HG03378 (cell line): ENCODE measurements at regions not wholly inside any gene's neighbourhood (a gene's known extent, or its start where the extent isn't known, plus 50 kb on each side); places are given as distances from the start of the nearest gene placed in this dataset.

Source experiments
- ATAC-seq: cut with Tn5 transposase; IDR thresholded peaks from one replicate; pipeline ENCODE4 v1.9.1; 2021; ENCODE audit warnings: mild to moderate bottlenecking, moderate library complexity; ENCODE audit not compliant: unreplicated experiment

DNA sequence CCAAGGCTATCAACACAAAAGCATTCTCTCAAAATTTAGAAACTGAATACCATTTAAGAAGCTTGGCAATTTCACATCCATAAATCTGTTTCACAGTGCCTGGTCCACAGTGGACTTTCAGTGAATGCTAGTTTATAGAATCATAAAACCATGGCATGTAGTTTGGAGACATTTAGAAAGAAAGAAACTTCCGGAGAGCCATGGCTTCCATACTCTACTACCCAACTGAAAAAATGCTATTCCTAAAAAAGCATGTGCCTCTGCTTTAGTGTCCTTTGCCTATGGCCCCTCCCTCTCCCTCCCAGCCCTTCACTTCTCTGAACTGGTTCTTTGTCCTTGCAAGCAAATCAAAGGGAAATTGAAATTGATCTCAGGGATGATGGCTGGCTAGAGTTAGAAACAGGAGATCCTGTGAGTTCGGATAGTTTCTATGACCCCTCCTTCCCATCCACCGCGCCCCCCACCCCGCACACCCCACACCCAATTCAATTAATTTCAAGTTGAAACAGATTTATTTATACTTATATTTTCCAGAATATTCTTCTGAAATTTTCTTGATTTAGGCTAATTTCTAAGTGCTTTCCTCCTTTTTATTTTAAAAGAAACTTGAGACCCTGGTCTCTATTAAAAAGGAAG lies 248.3 kb downstream of the TRIB2 start:
- no peak for ATAC-seq

DNA sequence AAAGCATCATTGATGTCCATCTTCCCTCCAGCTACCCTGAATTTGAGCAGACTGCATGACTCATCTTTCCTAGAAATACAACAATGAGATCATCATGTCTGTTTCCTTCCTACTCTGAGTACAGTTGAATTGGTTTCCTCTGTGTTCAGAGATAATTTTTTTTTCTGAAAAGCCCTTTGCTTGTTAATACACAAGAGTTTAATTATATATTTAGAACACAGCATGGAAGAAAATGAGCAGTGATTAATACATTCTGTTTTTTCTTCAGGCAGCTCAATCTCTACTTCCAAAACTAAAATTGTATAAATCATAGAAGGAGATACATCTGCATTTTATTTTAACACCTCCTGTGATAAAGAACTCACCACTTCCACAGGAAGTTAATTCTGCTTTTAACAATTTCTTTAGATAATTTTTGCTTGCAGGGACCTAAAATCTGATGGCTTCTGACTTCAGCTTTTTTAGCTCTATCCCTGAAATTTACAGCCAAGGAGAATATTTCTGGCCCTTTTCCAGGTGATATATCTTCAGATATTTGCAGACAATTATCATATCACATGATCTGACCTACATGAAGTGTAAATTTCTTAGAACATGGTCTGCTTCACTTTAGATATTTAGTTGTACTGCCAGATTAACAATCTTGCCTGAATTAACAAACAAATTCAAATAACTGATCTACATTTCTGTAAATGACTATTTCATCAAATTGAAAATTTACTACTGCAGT lies 249.0 kb downstream of the TRIB2 start:
- ATAC-seq = no peak

DNA sequence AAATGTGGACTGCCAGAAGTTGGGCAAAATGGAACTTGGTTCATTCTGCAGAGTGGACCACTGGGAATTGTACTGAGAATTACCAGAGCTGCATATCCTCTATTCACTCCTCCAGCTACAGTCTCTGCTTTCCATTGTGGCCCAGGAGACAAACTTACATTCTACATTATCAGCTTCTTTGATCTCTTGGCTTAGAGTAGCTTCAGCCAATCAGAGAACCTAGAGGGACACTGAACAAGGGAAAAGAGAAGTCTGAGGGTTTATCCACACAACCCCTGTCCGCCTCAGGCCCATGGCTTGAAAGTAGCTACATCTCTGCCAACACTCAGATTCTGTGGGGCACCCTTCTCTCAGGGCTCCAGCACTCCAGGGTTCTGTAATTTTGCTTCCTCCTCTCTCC lies 251.1 kb downstream of the TRIB2 start:
- no peak for ATAC-seq

DNA sequence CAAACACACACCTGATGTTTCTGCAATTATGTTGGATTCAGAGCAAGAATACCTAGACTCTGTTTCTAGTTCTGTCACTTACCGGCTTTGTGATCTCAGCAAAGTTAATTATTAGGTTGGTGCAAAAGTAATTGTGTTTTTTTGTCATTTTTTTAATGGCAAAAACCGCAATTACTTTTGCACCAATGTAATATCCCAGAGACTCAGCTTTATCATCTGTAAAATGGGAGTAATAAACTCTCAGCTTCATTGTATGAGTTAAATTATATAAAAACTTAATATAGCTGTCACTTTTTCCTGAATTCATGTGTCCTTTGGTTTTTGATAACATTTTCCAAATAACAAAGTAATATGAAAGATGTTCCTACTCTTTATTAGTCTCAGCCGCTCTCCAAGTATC lies 251.7 kb downstream of the TRIB2 start:
- ATAC-seq = no peak

DNA sequence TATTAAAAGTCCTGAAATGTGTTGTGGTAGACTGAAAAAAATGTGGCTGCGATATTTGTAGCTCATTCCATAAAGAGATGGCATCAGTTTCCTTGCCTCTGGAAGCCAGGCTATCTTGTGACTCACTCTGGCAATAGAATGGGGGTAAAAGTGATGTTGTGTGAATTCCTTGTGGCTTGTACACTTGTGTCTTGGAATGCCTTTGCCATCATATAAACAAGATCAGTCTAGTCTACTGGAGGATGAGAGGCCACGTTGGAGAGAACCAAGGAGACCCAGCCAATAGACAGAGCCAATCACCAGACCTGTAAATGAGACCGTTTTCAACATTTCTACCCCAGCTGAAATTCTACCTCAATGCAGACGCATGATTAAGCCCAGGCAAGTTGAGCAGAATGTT lies 254.1 kb downstream of the TRIB2 start:
- no peak for ATAC-seq

DNA sequence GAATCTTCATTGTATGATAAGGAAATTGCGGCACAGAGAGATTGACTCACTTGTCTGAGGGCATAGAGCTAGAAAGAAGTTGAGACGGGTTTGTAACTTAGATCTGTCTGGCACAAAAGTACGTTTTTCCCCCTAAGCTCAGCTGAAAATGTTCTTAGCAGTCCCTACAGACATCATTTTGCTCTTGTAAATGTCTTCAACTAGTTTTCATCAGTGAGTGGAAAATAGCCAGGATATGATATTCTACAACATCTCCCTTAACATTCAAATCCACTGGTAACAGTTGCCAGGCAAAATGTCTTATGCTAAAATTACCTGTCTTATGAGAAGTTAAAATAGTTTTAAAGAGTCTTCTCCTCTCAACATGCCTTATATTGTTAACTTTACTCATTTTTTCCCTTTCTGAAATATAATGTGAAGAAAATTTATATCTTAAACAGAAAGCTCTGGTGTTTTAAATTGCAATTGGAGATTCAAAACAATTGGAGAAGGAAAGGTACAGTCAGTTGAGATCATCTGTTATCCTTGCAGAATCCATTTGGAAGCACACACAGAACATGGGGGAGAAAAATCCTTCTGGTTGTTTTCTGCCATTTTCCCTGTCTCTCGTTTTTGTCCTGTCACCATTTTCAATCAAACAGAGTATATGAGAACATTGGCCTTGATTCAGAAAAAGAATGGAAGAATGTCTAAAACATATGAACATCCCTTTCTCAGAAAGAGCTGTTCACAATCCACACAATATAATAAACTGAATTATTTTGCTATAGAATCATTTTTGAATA lies 255.0 kb downstream of the TRIB2 start:
- no peak for ATAC-seq

DNA sequence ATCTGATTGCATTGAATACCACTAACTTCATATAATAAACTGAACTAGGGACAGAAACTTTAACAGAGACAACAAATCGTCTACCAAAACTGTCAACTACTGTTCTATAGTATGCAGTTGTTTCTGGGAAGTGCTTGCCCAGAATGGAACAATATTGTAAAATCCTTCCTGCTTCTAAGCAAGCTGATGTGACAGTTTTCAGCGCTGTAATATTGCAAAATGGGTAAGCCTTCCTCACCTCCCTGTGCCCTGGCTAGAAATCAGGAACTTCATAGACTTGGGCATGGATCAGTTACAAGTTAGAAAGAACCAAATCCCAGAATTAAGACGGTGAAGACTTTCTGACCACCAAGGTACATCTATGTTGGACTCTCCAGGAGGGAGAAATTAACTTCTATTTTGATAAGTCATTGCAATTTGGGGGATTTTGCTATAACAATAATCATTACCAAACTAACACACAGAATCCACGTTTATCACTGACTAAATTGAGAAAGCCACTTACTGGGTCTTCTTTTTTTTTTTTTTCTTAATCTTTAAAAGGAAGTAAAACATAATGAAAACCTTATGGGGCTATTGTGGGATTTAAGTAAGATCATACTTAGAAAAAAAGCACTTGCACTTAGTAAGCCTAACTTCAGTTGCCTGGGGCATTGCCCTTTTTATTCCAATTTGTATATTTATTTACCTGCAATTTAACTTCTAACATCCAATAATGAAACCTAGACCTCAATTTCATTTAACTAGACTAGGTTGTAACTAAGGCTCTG lies 261.5 kb downstream of the TRIB2 start:
- no peak for ATAC-seq

DNA sequence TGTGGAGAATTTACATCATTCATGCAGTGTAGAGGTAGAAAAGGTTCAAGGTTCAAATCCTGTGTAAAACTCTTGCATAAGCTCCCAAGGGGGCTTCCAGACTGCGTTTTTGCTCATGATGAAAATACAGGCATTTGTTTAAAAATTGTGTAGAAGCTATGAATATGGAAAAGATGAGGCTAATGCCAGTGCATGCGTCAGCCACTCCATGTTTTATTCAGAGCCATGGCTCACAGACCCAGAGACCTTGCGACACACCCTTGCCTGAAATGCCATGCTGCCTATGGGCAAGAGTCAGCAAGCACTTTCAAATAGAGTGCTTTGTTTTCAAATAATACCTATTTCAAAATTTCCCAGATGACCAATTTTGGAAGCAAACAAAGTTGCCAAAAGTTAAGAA lies 262.3 kb downstream of the TRIB2 start:
- ATAC-seq = no peak

DNA sequence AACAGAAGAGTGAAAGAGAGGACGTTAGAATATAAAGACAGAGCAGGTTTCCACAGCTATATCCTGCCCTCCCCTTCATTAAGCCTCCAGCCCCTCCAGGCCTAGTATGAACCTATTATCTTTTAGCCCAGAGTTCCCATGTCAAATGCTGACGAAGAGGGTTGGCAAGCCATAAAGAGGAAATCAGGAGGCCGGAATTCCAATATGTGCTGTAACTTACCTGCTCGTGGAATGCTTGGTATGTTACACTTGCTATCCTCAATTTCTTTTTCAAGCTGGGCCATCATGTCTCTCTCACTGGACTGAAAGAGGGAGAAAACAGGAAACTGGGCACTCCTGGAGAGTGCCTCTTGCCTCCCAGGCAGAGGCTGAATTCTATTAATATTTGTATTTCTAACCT lies 264.1 kb downstream of the TRIB2 start:
- no peak for ATAC-seq

DNA sequence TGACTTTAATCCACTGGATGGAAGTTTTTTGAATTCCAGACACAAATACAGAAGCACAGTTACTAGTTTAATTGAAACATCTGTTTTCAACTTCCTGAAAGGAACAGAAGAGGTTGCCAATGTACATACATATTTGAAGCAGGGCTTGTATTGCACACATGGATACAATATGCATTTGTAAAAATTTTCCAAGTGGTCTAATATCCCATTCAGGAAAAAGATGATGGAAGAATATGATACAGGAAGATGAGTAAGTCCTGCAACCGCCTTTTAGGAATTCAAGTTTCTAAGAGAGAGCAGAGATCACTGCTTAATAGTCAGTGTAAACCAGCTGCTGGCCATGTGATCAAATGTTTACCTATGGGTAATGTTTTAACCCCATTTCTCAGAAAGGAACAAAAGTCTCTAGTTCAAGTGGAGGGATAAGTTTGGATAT lies 265.4 kb downstream of the TRIB2 start:
- no peak for ATAC-seq

DNA sequence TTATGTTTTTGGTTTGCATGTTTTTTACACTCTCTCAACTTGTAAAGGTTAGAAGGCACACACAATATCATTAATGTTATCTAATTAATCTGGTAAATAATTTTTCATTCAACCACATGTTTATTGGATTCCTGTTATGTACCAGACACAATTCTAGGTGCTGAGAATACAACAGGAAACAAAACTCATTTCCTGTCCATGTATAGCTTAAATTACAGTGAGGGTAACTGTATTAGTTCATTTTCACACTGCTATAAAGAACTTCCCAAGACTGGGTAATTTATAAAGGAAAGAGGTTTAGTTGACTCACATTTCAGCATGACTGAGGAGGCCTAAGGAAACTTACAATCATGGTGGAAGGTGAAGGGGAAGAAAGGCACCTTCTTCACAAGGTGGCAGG lies 270.5 kb downstream of the TRIB2 start:
- no peak for ATAC-seq

DNA sequence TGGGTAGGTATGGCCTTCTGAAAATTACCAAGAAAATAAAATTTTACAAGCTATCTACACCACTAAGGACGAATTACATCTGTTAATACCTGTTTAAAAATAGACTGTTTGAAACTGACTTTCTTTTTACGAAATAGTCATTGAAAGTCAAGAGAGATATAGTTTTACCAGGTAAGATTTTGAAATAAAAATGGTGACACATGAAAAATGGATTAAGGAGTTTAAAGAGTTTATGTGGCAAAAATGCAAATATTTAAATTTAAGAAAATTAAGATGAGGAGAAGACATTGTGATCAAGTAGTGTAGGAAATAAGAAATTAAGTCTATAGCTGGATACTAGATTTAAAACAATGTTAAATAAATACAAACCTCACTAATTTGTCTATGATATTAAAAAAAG lies 271.5 kb downstream of the TRIB2 start:
- ATAC-seq = no peak

DNA sequence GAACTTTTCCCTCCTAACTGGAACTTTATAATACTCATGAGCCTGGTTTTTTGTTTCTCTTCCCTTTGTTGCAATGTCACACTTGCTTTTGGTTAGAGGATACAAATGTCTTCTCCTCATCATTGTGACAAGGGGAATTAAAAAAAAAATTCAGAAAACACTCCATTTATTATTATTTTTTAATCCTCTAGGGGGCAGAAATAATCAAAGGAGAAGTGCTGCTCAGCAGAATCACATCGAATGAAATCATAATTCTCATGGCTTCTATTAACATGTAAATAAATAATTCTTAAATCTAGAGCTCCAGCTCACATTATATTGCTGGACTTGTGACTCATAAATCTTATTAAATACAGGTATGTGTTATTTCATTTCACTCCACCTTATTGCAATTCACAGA lies 273.8 kb downstream of the TRIB2 start:
- no peak for ATAC-seq

DNA sequence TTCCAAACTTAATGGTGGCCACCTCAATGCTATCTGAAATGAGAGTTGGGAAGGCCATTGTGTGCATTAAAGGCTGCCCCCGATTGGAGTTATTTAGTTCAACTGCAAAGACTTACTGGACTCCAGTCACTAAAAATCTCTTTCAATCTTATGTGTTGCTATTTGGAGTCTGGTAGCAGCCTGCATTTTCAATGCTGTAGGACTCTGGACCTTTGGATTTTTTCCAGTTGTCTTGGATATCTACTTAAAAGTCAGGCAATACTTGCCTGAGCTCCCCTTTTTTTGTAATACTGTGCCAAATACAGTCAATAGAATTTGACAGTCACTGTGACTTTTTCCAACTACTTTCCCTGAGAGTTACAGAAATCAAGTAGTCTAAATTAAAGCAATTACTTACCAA lies 281.9 kb downstream of the TRIB2 start:
- no peak for ATAC-seq

DNA sequence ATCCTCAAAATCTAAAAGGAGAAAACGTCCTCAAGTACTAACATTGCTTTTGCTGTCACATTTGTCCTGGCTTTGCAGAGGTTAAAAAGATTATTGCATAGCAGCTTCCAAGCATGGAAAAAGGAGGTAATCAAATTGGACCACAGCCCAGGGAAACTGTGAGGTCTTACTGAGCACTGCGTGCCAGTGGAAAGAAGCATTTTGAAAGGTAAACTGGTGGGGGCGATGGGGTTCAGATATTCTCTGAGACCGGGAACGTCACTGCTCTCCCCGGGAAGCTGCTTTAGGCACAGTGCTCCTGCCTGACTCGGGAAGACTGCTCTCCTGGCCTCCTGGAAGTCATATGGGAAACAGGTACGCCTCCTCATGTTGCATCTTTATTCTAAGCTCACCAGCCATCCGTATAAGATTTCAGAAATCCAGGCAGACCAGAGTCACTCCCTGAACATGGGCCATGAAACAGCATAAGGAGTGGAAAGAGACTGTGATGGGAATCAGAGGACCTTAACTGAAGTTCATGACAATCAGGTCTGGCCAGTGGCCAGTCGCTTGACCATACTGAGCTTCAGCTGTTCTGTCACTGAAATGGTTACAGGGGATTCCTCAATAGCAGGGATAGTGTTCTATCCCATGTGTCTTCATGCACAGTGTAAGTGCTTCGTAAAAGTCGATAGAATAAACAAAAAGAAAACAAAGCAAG lies 284.1 kb downstream of the TRIB2 start:
- no peak for ATAC-seq

DNA sequence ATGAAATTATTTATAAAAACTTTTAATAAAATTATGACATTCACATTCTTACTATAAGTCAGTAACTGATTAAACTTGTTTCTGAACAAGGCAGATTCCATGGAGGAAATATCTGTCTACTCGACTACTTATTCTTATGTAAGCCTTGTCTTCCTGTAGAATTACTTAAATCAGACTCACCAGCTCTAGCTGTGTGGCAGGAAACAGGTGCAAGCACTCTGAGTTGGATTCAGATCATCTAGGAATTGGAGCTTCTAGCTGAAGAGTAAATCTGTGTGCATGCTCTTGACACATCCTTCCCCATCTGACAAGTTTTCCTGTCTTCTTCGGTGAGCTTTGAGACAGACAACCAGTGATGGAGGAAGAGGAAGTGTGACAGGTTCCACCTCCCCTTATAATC lies 284.7 kb downstream of the TRIB2 start:
- no peak for ATAC-seq

DNA sequence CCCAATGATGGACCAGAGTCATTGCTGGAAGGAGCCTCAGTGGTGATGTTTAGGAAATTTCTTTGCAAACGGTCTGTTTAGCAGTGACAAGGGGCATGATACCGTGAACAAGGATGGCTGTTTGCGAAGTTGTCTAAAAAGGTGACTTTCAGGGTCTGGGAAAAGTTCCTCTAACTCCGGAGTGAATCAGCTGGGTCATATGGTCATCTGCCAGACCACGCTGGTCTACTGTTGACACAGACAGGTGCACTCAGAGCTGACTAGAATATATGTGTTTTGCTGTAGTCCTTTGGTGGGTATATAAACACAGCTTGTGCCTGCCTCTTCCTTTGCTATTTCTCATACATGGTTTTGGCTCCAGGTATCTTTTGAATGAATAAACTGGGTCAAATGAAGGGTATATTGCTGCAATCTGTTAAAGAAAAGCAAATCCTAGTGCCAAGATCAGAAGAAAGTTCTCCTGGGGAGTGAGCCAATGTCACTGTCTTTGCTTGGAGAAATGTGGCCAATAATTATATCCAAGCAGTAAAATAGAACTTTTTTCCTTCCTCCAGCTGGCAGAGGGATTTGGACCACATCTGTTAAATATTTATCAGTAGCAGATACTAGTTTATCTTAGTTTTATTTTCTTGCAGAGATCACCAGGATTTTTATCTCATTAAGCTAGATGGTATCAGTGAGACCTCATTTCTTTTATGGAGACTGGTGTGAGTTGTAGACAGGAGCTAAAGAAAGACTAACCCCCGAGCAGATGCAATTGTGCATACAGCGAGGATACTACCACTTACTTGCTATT lies 286.0 kb downstream of the TRIB2 start:
- no peak for ATAC-seq

DNA sequence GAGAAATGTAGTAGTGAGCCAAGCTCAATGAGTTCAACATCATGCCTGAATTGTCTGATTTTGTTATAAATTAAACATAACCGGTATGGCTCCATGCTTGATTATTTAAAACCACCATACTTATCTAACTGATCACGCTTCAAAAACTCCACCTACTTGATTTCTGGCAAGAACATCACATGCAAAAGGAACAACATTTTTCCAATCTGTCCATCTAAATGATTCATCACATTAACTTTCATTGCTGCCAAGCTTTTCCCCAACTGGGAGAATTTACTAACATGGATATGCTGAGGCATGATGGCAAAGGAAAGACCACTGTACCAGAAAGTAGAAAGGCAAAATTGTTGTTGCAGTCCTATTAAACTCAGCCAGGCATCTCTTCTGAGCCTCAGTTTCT lies 286.8 kb downstream of the TRIB2 start:
- no peak for ATAC-seq

DNA sequence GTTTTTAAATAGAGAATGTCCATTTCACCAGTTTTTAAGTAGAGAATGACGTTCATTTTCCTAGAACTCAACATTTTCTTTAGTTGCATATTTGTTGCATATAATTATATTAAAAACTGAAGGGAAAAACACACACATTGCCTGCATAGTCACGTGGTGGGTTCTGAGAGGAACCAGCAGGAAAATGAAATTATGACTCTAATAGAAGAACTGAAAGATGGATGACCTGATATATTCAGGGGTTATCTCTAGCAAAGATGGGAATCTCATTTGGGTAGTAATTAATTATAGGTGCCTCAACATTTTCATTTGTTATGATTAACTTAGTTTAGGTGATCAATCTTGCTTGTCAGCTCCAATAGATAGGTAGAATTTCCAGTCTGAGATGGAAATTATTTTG lies 288.3 kb downstream of the TRIB2 start:
- ATAC-seq = no peak

DNA sequence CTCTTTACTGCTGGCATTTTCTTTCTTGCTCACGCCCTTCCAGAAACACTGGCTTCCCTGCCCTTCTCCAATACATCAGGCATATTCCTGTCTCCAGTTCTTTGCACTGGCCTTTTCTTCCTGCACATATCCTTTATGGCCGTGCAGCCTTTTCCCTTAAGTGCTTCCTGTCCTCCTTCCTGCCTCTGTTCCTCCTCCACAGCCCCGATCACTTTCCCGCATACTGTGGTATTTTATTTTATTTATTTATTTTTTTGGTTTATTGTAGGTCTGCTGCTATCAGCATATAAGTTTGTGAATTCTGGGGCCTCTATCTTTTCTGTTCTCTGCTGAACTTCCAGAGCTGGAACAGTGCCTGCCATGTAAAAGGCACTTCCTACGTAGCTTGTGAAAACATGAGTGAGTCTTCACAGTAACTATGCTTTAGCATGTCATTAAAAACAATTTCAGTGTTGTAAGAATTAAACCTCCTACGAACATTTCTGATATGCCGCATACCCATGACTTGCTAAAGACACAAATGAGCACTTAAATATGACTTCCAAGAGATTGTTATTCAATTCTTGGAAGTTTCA lies 289.1 kb downstream of the TRIB2 start:
- ATAC-seq = no peak
